ENCODE measurements at regions not wholly inside any gene's neighbourhood (a gene's known extent, or its start where the extent isn't known, plus 50 kb on each side); places are given as distances from the start of the nearest gene placed in this dataset.
"Not testable (repeated sequence)": the region's sequence is repeated elsewhere in the genome, so short reads cannot be mapped to it uniquely, and the experiment has no call there.

- TF ChIP-seq CTCF (IDR thresholded peaks at IDR 0.05; ENCODE audit: insufficient read depth, low read depth, low read length): no peak
- DNase-seq (ENCODE audit: low read depth): no peak
- H3K4me3 ChIP-seq (ENCODE audit: low read depth, low read length): no peak overlapping the region
These were observed 52.5 kb upstream of the RESF1 start for GRCh38 chr12:31906557-31907301.

- no peak for TF ChIP-seq CTCF (IDR thresholded peaks at IDR 0.05; ENCODE audit: insufficient read depth, low read depth, low read length)
- no peak for DNase-seq (ENCODE audit: low read depth)
- no peak overlapping the region for H3K4me3 ChIP-seq (ENCODE audit: low read depth, low read length)
These were observed 56.2 kb upstream of the RESF1 start for GRCh38 chr12:31903025-31903424.

- H3K4me3 ChIP-seq (ENCODE audit: low read depth, low read length): no peak overlapping the region
- TF ChIP-seq CTCF (IDR thresholded peaks at IDR 0.05; ENCODE audit: insufficient read depth, low read depth, low read length): no peak
- no peak for DNase-seq (ENCODE audit: low read depth)
These were observed 58.9 kb upstream of the RESF1 start for GRCh38 chr12:31900271-31900670.

- H3K4me3 ChIP-seq (ENCODE audit: low read depth, low read length): no peak overlapping the region
- DNase-seq (ENCODE audit: low read depth): no peak
- TF ChIP-seq CTCF (IDR thresholded peaks at IDR 0.05; ENCODE audit: insufficient read depth, low read depth, low read length): no peak
These were observed 60.1 kb upstream of the RESF1 start for GRCh38 chr12:31899109-31899508.

GRCh38 chr12:31897781-31898503 is 61.3 kb upstream of the RESF1 start:
- no peak overlapping the region for H3K4me3 ChIP-seq (ENCODE audit: low read depth, low read length)
- DNase-seq (ENCODE audit: low read depth): peak; percentile 35
- no peak for TF ChIP-seq CTCF (IDR thresholded peaks at IDR 0.05; ENCODE audit: insufficient read depth, low read depth, low read length)

GRCh38 chr12:31897092-31897491 is 62.1 kb upstream of the RESF1 start:
- not testable (repeated sequence) for H3K4me3 ChIP-seq (ENCODE audit: low read depth, low read length); DNase-seq (ENCODE audit: low read depth)

- DNase-seq (ENCODE audit: low read depth): peak; percentile 98
- H3K4me3 ChIP-seq (ENCODE audit: low read depth, low read length): no peak overlapping the region
- TF ChIP-seq CTCF (IDR thresholded peaks at IDR 0.05; ENCODE audit: insufficient read depth, low read depth, low read length): no peak
These were observed 62.6 kb upstream of the RESF1 start for GRCh38 chr12:31896514-31897039.

All from fibroblast of villous mesenchyme (primary cell).